GF-D8 (cell line): ENCODE measurements at regions not wholly inside any gene's neighbourhood (a gene's known extent, or its start where the extent isn't known, plus 50 kb on each side); places are given as distances from the start of the nearest gene placed in this dataset.

ENCODE experiments used
- DNase-seq: peaks from one replicate; lab custom pipeline; 2025; lab: John Stamatoyannopoulos, UW

- no peak for DNase-seq
Observed at GRCh38 chr12:4223273-4223845, 50.2 kb upstream of the CCND2 start.

DNA sequence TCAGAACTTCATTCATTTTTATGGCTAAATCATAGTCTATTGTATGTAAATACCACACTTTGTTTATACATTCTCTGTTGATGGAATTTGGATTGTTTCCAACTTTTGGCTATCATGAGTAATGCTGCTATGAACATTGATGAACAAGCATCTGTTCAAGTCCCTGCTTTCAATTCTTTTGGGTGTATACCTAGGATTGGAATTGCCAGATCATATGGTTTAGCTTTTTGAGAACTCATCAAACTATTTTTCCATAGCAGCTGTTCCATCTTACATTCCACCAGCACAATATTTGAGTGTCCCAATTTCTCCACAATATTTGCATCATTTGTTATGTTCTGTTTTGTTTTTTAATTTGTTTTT lies 52.3 kb upstream of the CCND2 start:
- no peak for DNase-seq

- no peak for DNase-seq
Observed at GRCh38 chr12:4220536-4221257, 52.9 kb upstream of the CCND2 start.

GRCh38 chr12:4217091-4217490 lies 56.5 kb upstream of the CCND2 start:
- DNase-seq: no peak

- DNase-seq: no peak
Observed at GRCh38 chr12:4216187-4216927, 57.2 kb upstream of the CCND2 start.

- DNase-seq: peak; percentile 34
Observed at GRCh38 chr12:4215229-4216186, 58.1 kb upstream of the CCND2 start.

GRCh38 chr12:4214877-4215228 lies 58.7 kb upstream of the CCND2 start:
- DNase-seq: no peak

DNA sequence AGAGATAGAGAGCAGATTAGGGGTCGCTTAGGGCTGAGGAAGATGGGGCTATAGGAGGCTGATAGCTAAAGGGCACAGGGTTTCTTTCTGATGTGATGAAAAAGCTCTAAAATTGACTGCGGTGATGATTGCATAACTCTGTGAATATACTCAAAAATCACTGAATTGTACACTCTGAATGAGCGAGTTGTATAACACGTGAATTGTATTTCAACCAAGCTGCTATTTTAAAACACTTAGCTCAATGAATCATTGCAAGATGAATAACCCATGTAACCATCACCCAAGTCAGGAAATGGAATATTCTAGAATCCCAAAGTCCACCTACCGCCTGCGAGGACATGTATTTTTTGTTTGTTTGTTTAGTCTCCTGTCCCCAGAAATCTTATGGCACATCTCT lies 60.1 kb upstream of the CCND2 start:
- DNase-seq: no peak

GRCh38 chr12:4212845-4213244 lies 60.7 kb upstream of the CCND2 start:
- no peak for DNase-seq

DNA sequence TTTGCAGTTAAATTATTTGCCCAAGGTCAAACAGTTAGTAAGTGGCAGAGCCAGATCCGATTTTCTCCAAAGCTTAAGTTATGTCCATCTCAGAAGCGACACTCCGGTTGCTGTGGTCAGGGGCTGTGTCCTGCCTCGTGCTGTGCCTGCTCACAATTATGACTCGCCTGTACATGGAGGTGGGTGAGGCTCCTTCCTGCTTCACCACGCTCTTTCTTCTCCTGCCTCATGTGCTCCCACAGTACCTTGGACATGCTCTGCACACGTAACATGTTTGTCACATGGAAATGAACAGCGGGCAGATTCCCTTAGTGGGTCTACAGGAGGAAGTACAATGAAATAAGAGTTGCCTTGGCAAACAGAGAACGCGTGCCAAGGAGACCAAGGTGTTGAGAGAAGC lies 62.2 kb upstream of the CCND2 start:
- no peak for DNase-seq

- no peak for DNase-seq
Observed at GRCh38 chr12:4210183-4210582, 63.4 kb upstream of the CCND2 start.

DNA sequence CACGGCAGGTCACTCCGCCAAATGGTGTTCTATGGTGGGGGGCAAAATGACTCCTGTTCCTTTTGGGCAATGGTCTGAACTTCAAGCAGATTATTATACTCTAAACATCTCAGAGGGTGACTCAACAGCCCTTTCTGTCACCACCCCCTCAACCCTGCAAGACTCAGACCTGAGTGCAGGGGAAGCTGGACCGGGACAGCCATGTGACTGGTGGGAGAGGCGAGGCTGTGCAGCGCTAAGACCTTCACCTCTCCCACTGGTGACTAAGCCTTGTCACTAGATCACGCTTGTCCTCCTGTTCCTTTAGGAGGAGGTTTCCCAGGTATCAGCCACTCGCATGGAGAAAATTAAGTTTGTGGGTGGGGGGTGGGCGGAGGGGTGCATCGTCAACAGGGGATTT lies 67.1 kb upstream of the CCND2 start:
- DNase-seq: no peak

- peak; percentile 69 for DNase-seq
Observed at GRCh38 chr12:4203772-4204376, 69.7 kb upstream of the CCND2 start.

GRCh38 chr12:4202918-4203317 lies 70.6 kb upstream of the CCND2 start:
- no peak for DNase-seq

DNA sequence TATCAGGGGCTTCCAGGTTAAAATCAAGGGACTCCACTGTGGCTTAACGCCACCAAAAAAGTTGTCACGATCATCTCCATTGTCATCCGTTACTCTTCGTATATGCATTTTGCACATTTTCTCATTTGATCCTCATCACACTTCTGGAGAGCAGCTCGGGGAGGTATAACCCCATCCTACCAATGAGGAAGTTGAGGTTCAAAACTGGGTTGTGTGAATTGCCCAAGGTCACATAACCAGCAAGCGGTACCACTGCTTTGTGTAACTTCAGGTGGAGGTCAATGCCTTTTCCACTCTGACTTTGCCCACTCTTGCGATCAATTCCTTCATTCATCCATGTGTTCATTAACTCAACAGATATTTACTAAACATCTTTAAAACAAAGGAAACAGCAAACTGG lies 71.1 kb upstream of the CCND2 start:
- no peak for DNase-seq

DNA sequence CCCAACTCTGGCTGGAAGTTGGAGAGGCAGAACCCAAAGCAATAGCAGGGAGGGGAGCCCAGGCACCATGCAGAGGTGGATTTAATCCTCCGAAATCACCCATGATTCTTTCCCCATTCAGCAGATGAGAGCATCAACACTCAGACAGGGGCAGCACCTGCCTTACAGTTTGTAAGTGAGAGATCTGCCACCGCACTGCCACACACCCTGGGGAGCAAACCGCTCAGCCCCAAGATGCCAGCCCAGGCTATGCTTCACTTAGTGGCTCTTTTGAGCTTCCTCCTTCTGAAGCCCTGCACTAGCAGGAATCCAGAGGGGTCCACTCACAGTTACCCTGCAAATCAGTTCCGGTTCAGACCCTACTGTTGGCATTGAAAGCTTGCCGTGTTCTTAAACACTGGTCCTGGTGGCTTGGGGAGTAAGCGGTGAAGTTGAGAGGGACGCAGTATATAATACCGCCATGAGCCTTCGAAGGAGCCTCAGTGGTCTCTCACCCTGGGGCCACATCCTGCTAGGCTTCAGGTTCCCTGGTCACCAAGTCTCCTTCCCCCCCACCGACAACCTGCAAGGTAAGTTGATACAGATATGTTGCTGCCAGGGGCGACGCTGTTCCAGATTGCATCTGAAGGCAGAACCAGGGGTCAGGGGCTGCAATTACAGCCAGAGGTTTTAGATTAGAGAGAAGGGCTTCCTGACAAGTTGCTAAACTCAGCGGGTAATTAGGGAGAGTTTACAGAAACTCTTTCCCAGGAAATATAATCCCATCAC lies 72.0 kb upstream of the CCND2 start:
- no peak for DNase-seq

GRCh38 chr12:4197922-4198763 lies 75.4 kb upstream of the CCND2 start:
- DNase-seq: no peak

- no peak for DNase-seq
Observed at GRCh38 chr12:4196805-4197420, 76.6 kb upstream of the CCND2 start.

DNA sequence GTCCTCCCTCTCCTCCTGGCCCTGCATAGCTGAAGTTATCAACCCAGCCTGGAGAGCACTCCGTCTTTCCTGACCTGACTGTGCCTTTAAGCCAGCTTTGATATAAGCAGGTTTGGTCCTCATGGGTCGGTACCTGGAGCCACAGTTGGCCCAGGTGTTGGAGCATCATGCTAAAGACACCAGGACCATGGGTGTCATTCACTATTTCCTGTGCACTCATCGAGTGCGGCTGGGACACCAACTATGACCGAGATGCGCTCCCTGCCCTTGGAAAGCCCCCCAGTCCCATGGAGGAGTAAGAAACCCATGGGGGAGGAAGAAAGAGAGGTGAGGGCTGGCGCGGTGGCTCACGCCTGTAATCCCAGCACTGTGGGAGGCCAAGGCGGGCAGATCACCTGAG lies 78.9 kb upstream of the CCND2 start:
- DNase-seq: no peak

- no peak for DNase-seq
Observed at GRCh38 chr12:4193821-4194220, 79.7 kb upstream of the CCND2 start.
